ENCODE measurements at regions not wholly inside any gene's neighbourhood (a gene's known extent, or its start where the extent isn't known, plus 50 kb on each side); places are given as distances from the start of the nearest gene placed in this dataset.
"Not testable (repeated sequence)": the region's sequence is repeated elsewhere in the genome, so short reads cannot be mapped to it uniquely, and the experiment has no call there.

DNA sequence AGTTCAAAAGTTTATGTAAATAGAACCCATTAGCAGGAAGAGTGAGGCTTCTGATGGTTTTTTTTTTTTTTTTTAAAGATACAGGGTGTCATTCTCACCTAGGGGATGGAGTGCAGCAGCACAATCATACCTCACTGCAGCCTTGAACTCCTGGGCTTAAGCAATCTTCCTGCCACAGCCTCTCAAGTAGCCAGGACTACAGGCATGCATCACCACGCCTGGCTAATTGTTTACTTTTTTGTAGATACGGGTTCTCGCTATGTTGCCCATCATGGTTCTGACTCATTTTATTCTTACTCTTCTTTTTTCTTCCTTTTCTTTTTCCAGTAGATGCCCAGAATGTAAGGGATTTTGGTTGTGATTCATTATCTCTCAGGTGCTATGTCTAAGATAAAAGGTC lies 201.1 kb downstream of the NNT start:
- DNase-seq (no peak), ATAC-seq (no peak)
- no peak overlapping the region for H3K4me3 ChIP-seq
- no peaks in the 10 kb centered on the region for H3K27me3 ChIP-seq
- intact Hi-C loops (cut with DNase I), result no loop called here
- H3K27ac ChIP-seq, result no peak overlapping the region
- H3K36me3 ChIP-seq, result no peaks in the 10 kb centered on the region
- TF ChIP-seq, protein P1, sequence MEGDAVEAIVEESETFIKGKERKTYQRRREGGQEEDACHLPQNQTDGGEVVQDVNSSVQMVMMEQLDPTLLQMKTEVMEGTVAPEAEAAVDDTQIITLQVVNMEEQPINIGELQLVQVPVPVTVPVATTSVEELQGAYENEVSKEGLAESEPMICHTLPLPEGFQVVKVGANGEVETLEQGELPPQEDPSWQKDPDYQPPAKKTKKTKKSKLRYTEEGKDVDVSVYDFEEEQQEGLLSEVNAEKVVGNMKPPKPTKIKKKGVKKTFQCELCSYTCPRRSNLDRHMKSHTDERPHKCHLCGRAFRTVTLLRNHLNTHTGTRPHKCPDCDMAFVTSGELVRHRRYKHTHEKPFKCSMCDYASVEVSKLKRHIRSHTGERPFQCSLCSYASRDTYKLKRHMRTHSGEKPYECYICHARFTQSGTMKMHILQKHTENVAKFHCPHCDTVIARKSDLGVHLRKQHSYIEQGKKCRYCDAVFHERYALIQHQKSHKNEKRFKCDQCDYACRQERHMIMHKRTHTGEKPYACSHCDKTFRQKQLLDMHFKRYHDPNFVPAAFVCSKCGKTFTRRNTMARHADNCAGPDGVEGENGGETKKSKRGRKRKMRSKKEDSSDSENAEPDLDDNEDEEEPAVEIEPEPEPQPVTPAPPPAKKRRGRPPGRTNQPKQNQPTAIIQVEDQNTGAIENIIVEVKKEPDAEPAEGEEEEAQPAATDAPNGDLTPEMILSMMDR (IDR thresholded peaks at IDR 0.05), result no peak
- no peaks in the 10 kb centered on the region for H3K9me3 ChIP-seq
- no peaks in the 10 kb centered on the region for H3K4me1 ChIP-seq

DNA sequence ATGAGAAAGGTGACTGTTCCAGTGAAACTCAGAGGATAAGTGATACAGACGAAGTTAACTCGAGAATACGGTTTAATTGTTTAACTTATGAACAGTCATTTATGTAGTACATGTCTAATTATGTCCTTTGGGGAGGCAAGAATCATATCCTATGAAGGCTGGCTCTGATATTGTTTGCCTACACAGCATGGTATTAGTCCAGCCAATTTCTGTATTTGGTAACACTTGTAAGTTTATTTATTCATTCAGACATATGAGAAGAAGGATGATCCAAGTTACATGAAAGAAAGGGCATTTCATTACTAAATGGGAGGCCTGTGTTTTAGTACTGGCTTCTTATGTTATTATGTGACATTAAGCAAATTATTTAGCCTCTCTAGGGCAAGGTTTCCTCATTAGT lies 199.7 kb downstream of the NNT start:
- ATAC-seq, result no peak
- no peak for DNase-seq
- intact Hi-C loops (cut with DNase I), result no loop called here
- Histone ChIP-seq H3K27ac (no peak overlapping the region), H3K36me3 (no peaks in the 10 kb centered on the region), H3K9me3 (no peaks in the 10 kb centered on the region), H3K27me3 (no peaks in the 10 kb centered on the region), H3K4me1 (no peaks in the 10 kb centered on the region), H3K4me3 (no peak overlapping the region)
- TF ChIP-seq, protein P1 (IDR thresholded peaks at IDR 0.05), result no peak

DNA sequence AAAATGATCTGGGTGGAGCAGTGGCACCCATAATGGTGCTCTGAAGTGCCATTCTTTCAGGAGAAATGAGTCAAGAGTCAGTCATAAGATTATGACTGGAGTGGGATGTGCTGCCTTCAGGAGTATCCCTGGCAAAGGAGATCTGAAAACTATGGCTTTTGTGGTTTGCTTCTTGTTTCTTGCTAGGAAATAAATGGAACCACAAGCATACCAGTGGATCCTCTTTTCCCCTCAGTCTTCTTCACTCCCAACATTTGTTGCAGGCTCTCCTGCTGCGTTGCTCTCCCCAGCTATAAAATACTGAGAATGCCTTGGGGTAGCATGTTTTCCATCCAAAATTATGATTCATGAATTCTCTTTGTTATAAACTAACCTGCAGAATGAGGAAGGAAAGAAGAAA lies 199.1 kb downstream of the NNT start:
- Histone ChIP-seq H3K27ac (no peak overlapping the region), H3K27me3 (no peaks in the 10 kb centered on the region), H3K4me3 (no peak overlapping the region), H3K9me3 (no peaks in the 10 kb centered on the region), H3K36me3 (no peaks in the 10 kb centered on the region), H3K4me1 (no peaks in the 10 kb centered on the region)
- ATAC-seq, result no peak
- intact Hi-C loops (cut with DNase I), result no loop called here
- TF ChIP-seq, protein P1 (IDR thresholded peaks at IDR 0.05), result no peak
- no peak for DNase-seq

DNA sequence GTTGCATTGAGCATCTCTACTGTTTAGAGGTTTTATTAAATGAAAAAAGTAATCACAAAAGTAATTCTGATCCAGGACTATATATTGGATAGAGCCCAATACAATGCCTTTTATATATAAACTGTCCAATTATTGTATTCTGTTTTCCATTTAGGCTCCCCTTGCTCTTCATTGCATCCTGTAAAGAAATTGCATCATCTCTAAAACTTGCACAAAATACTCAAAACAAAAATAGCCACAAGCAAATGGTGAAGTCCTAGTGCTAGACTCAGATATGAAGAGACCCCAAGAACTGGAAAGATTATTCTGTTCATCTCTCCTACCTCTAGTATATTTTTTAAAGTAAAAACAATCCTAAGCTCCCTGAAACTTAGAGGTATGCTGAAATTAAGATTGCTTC lies 195.8 kb downstream of the NNT start:
- no peaks in the 10 kb centered on the region for H3K36me3 ChIP-seq
- H3K27me3 ChIP-seq, result no peaks in the 10 kb centered on the region
- DNase-seq (no peak), ATAC-seq (no peak)
- no peaks in the 10 kb centered on the region for H3K9me3 ChIP-seq
- no peak overlapping the region for H3K27ac ChIP-seq
- H3K4me3 ChIP-seq, result no peak overlapping the region
- TF ChIP-seq, protein P1 (IDR thresholded peaks at IDR 0.05), result no peak
- intact Hi-C loops (cut with DNase I), result no loop called here
- H3K4me1 ChIP-seq, result no peaks in the 10 kb centered on the region

DNA sequence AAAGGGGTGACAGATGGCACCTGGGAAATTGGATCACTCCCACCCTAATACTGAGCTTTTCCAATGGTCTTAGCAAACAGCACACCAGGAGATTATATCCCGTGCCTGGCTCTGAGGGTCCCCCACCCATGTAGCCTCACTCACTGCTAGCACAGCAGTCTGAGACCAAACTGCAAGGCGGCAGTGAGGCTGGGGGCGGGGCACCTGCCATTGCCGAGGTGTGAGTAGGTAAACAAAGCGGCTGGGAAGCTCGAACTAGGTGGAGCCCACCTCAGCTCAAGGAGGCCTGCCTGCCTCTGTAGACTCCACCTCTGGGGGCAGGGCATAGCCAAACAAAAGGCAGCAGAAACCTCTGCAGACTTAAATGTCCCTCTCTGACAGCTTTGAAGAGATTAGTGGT lies 188.9 kb downstream of the NNT start:
- H3K36me3 ChIP-seq; H3K9me3 ChIP-seq; DNase-seq; H3K27ac ChIP-seq; H3K27me3 ChIP-seq; H3K4me1 ChIP-seq; H3K4me3 ChIP-seq; ATAC-seq; intact Hi-C loops (cut with DNase I): not testable (repeated sequence)

DNA sequence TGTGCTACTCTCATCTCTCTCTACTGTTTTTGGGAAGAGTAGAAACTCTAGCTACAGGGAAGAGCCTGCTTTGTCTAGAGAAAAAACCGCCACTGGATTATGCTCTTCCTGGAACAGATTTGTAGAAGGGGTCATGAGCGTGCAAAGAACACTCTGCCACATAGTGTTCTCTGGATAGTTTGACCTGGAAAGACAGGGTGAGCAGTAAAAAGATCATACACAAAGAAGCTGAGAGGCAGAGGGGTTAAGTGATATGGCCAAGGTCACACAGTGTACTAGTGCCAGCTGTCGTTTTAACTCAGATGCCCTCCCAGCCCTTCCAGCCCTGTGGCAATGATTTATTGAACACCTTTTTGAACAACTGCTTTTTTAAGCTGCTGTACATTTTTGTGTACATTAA lies 182.2 kb downstream of the NNT start:
- intact Hi-C loops (cut with DNase I), result no loop called here
- Histone ChIP-seq H3K27ac (no peak overlapping the region), H3K4me3 (no peak overlapping the region), H3K4me1 (no peaks in the 10 kb centered on the region), H3K9me3 (no peaks in the 10 kb centered on the region), H3K36me3 (no peaks in the 10 kb centered on the region), H3K27me3 (no peaks in the 10 kb centered on the region)
- TF ChIP-seq, protein P1 (IDR thresholded peaks at IDR 0.05), result no peak
- ATAC-seq, result no peak
- DNase-seq, result no peak

Measured in upper lobe of right lung (tissue), 1 donor.